GM23248 (cell line): ENCODE measurements at regions not wholly inside any gene's neighbourhood (a gene's known extent, or its start where the extent isn't known, plus 50 kb on each side); places are given as distances from the start of the nearest gene placed in this dataset.

Experiments used
- DNase-seq: peaks from one replicate; pipeline ENCODE4 v3.0.0-alpha.2; 2015
- H2AFZ ChIP-seq: fragments of 200-600 bp; sonication (generic); 2 replicates; pipeline ENCODE4 v1.6.1; 2016; ENCODE audit warnings: antibody characterized with exemption
- H3F3A ChIP-seq: fragments of 200-600 bp; sonication (generic); 2 replicates; pipeline ENCODE4 v1.6.1; 2016; ENCODE audit warnings: mild to moderate bottlenecking, antibody characterized with exemption, mixed run types; ENCODE audit not compliant: insufficient read depth
- H3K27ac ChIP-seq: fragments of 200-600 bp; sonication (generic); 2 replicates; pipeline ENCODE4 v1.5.1; 2016; ENCODE audit warnings: mild to moderate bottlenecking
- H3K27me3 ChIP-seq: fragments of 200-600 bp; sonication (generic); replicated peaks from 2 replicates; pipeline ENCODE4 v1.6.1; 2016; ENCODE audit warnings: mild to moderate bottlenecking; ENCODE audit not compliant: insufficient read depth
- H3K36me3 ChIP-seq: fragments of 200-600 bp; sonication (generic); 2 replicates; pipeline ENCODE4 v1.6.1; 2016; ENCODE audit warnings: low read depth, mild to moderate bottlenecking
- H3K4me1 ChIP-seq: fragments of 200-600 bp; sonication (generic); 2 replicates; pipeline ENCODE4 v1.6.1; 2016; ENCODE audit warnings: mild to moderate bottlenecking; ENCODE audit not compliant: insufficient read depth
- H3K4me2 ChIP-seq: fragments of 200-600 bp; sonication (generic); one replicate; pipeline ENCODE4 v1.6.1; 2016; ENCODE audit warnings: mild to moderate bottlenecking; ENCODE audit not compliant: unreplicated experiment
- H3K4me3 ChIP-seq: fragments of 200-600 bp; sonication (generic); 2 replicates; pipeline ENCODE4 v1.5.1; 2016; ENCODE audit warnings: mild to moderate bottlenecking
- H3K79me2 ChIP-seq: fragments of 200-600 bp; sonication (generic); 2 replicates; pipeline ENCODE4 v1.6.1; 2016; ENCODE audit warnings: mild to moderate bottlenecking; ENCODE audit not compliant: insufficient read depth
- H3K9ac ChIP-seq: fragments of 200-600 bp; sonication (generic); 2 replicates; pipeline ENCODE4 v1.6.1; 2016; ENCODE audit warnings: mild to moderate bottlenecking
- H3K9me2 ChIP-seq: fragments of 200-600 bp; sonication (generic); 2 replicates; pipeline ENCODE4 v1.6.1; 2016; ENCODE audit warnings: mixed run types, mild to moderate bottlenecking, moderate library complexity; ENCODE audit not compliant: insufficient read depth
- H3K9me3 ChIP-seq: fragments of 200-600 bp; sonication (generic); one replicate; pipeline ENCODE4 v1.6.1; 2017; ENCODE audit warnings: low read depth
- H4K20me1 ChIP-seq: fragments of 200-600 bp; sonication (generic); 2 replicates; pipeline ENCODE4 v1.6.0; 2016; ENCODE audit not compliant: insufficient read depth
- EZH2 ChIP-seq: fragments of 200-600 bp; sonication (generic); IDR thresholded peaks from 2 replicates; pipeline ENCODE4 v1.6.1; 2018; ENCODE audit warnings: antibody characterized with exemption, mild to moderate bottlenecking; ENCODE audit not compliant: insufficient read depth, poor library complexity, severe bottlenecking
- EZH2phosphoT487 ChIP-seq: fragments of 200-600 bp; sonication (generic); IDR thresholded peaks from 2 replicates; pipeline ENCODE4 v1.6.1; 2018; ENCODE audit warnings: antibody characterized with exemption, moderate library complexity, mild to moderate bottlenecking, low read depth; ENCODE audit not compliant: insufficient read depth
- WGBS, 2 experiments: methylation state at CpG; one replicate each; pipeline ENCODE4 v1.1.6; 2015 to 2017; ENCODE audit warnings: low lambda C conversion rate in 2 of 2, low coverage in 1 of 2; ENCODE audit errors: missing lambda C conversion rate in 2 of 2; 5-methylcytosine and 5-hydroxymethylcytosine counted together
- in situ Hi-C: fragments of 300-500 bp; cut with MboI; formaldehyde crosslinking; loops from 2 replicates; pipeline ENCODE4 v1.15.0; 2020

- no peak overlapping the region for H3K27ac ChIP-seq
- in situ Hi-C loops = loop anchor here (25.0 kb wide), 1 partner anchor 408 kb away; the partner anchor contains the start of gene PRLH
Measured at GRCh38 chr2:237154082-237154638, 68.5 kb downstream of the COPS8 start.

GRCh38 chr2:237154884-237155851 lies 69.5 kb downstream of the COPS8 start:
- H4K20me1 ChIP-seq = no peaks in the 10 kb centered on the region
- in situ Hi-C loops = loop anchor here (25.0 kb wide), 1 partner anchor 407 kb away; the partner anchor contains the start of gene PRLH
- H3K9me2 ChIP-seq = no peaks in the 10 kb centered on the region
- 78 to 82% methylated on average over 11 of the region's 11 CpGs for WGBS, 2 experiments
- H3K4me3 ChIP-seq = no peak overlapping the region
- no peaks in the 10 kb centered on the region for H3K9me3 ChIP-seq
- peaks cover 15% of the 10 kb centered on the region for H3F3A ChIP-seq
- peak overlapping the region; percentile 71 for H3K4me2 ChIP-seq
- DNase-seq = no peak
- no peaks in the 10 kb centered on the region for H3K36me3 ChIP-seq
- no peaks in the 10 kb centered on the region for H3K79me2 ChIP-seq
- H3K27ac ChIP-seq = peak overlapping the region; percentile 95
- peaks cover 24% of the 10 kb centered on the region for H3K4me1 ChIP-seq
- peak overlapping the region; percentile 85 for H3K9ac ChIP-seq
- no peaks in the 10 kb centered on the region for H3K27me3 ChIP-seq
- no peak for TF ChIP-seq EZH2phosphoT487
- TF ChIP-seq EZH2 = no peak
- H2AFZ ChIP-seq = no peak overlapping the region

More at GRCh38 chr2:237154082-237154638, 68.5 kb downstream of the COPS8 start:
- peaks cover 17% of the 10 kb centered on the region for H3F3A ChIP-seq
- 56 to 67% methylated on average over 7 of the region's 7 CpGs for WGBS, 2 experiments
- H3K4me3 ChIP-seq = no peak overlapping the region
- H3K4me1 ChIP-seq = peaks cover 33% of the 10 kb centered on the region
- H4K20me1 ChIP-seq = no peaks in the 10 kb centered on the region
- H2AFZ ChIP-seq = no peak overlapping the region
- H3K9me3 ChIP-seq = no peaks in the 10 kb centered on the region
- no peaks in the 10 kb centered on the region for H3K79me2 ChIP-seq
- no peak overlapping the region for H3K4me2 ChIP-seq
- H3K36me3 ChIP-seq = no peaks in the 10 kb centered on the region
- H3K9ac ChIP-seq = no peak overlapping the region
- H3K27me3 ChIP-seq = no peaks in the 10 kb centered on the region
- no peaks in the 10 kb centered on the region for H3K9me2 ChIP-seq
- DNase-seq = peak; percentile 65
- TF ChIP-seq EZH2phosphoT487 (no peak), EZH2 (no peak)

- Histone ChIP-seq H3K9me3 (no peaks in the 10 kb centered on the region), H3K36me3 (no peaks in the 10 kb centered on the region), H3K4me1 (peaks cover 27% of the 10 kb centered on the region), H2AFZ (peak overlapping the region; percentile 49), H4K20me1 (no peaks in the 10 kb centered on the region), H3K9ac (peak overlapping the region; percentile 85), H3K79me2 (no peaks in the 10 kb centered on the region), H3K9me2 (no peaks in the 10 kb centered on the region), H3K4me3 (peak overlapping the region; percentile 57), H3F3A (peaks cover 15% of the 10 kb centered on the region), H3K4me2 (peak overlapping the region; percentile 71), H3K27me3 (no peaks in the 10 kb centered on the region), H3K27ac (peak overlapping the region; percentile 95)
- WGBS, 2 experiments = 1 to 2% methylated on average over 30 of the region's 30 CpGs
- in situ Hi-C loops = loop anchor here (25.0 kb wide), 1 partner anchor 406 kb away; the partner anchor contains the start of gene PRLH
- TF ChIP-seq EZH2 = no peak
- TF ChIP-seq EZH2phosphoT487 = no peak
- DNase-seq = peak; percentile 98
Measured at GRCh38 chr2:237156031-237156856, 70.6 kb downstream of the COPS8 start.
